OCI-LY7 (cell line): ENCODE measurements at regions not wholly inside any gene's neighbourhood (a gene's known extent, or its start where the extent isn't known, plus 50 kb on each side); places are given as distances from the start of the nearest gene placed in this dataset.
A peak's percentile ranks its signal among the peaks of the same experiment; 100 is the strongest.

Source experiments
- BruUV-seq: library from RNA; stranded (reverse); fragments of 400-500 nt; replicated peaks from 2 replicates; lab custom pipeline; 2021; lab: Mats Ljungman, UMichigan
- CTCF ChIA-PET: fragments of 300-600 bp; sonication (Branson Sonifier 250); formaldehyde crosslinking; loops from one replicate; lab custom pipeline; 2022; ENCODE audit warnings: antibody characterized with exemption; ENCODE audit not compliant: unreplicated experiment; lab: Charles Lee
- POLR2A ChIA-PET: fragments of 300-600 bp; sonication (Branson Sonifier 250); formaldehyde crosslinking; loops from one replicate; lab custom pipeline; 2022; ENCODE audit warnings: antibody characterized with exemption; lab: Charles Lee
- DNase-seq: peaks from one replicate; pipeline ENCODE4 v3.0.0-alpha.2; 2015; ENCODE audit warnings: low spot score
- H2AFZ ChIP-seq: fragments of 200-600 bp; sonication (generic), shearing (Covaris generic); 2 replicates; pipeline ENCODE4 v1.6.1; 2014; ENCODE audit warnings: mild to moderate bottlenecking, antibody characterized with exemption, low read length, moderate library complexity
- H3K27ac ChIP-seq: fragments of 200-600 bp; sonication (generic); 2 replicates; pipeline ENCODE4 v1.5.1; 2014; ENCODE audit warnings: mixed run types, low read depth, mild to moderate bottlenecking, moderate library complexity, low read length, inconsistent platforms; ENCODE audit not compliant: poor library complexity, severe bottlenecking
- H3K36me3 ChIP-seq: fragments of 200-600 bp; sonication (generic); 2 replicates; pipeline ENCODE4 v1.6.1; 2014; ENCODE audit warnings: mild to moderate bottlenecking, antibody characterized with exemption, low read length, moderate library complexity, mixed read lengths; ENCODE audit not compliant: insufficient read depth
- H3K4me1 ChIP-seq: fragments of 200-600 bp; sonication (generic); 2 replicates; pipeline ENCODE4 v1.5.1; 2014; ENCODE audit warnings: mild to moderate bottlenecking, low read length; ENCODE audit not compliant: insufficient read depth, poor library complexity, severe bottlenecking
- H3K4me2 ChIP-seq: fragments of 200-600 bp; sonication (generic); 2 replicates; pipeline ENCODE4 v1.6.1; 2014; ENCODE audit warnings: mild to moderate bottlenecking, low read length
- H3K4me3 ChIP-seq: fragments of 200-600 bp; sonication (generic); 2 replicates; pipeline ENCODE4 v1.5.1; 2014; ENCODE audit warnings: mild to moderate bottlenecking, low read depth, low read length; ENCODE audit not compliant: poor library complexity, severe bottlenecking
- H3K79me2 ChIP-seq: fragments of 200-600 bp; sonication (generic); 2 replicates; pipeline ENCODE4 v1.6.1; 2016; ENCODE audit warnings: low read depth, mild to moderate bottlenecking, low read length, moderate library complexity, mixed read lengths; ENCODE audit not compliant: insufficient read depth
- H3K9me2 ChIP-seq: fragments of 200-600 bp; sonication (generic); 2 replicates; pipeline ENCODE4 v1.6.1; 2016; ENCODE audit warnings: mild to moderate bottlenecking, low read length, mixed read lengths; ENCODE audit not compliant: insufficient read depth
- H3K9me3 ChIP-seq: fragments of 200-600 bp; sonication (generic); 2 replicates; pipeline ENCODE4 v1.6.1; 2014; ENCODE audit warnings: mild to moderate bottlenecking, mixed run types, low read length, mixed read lengths
- H4K20me1 ChIP-seq: fragments of 200-600 bp; sonication (generic); 2 replicates; pipeline ENCODE4 v1.6.1; 2014; ENCODE audit warnings: mild to moderate bottlenecking, antibody characterized with exemption, low read length, moderate library complexity, mixed read lengths; ENCODE audit not compliant: insufficient read depth
- EZH2phosphoT487 ChIP-seq: fragments of 200-600 bp; sonication (generic); IDR thresholded peaks from 2 replicates; pipeline ENCODE4 v1.6.1; 2018; ENCODE audit warnings: low read depth, borderline replicate concordance, mild to moderate bottlenecking, mixed run types, antibody characterized with exemption, low read length, moderate library complexity, mixed read lengths
- intact Hi-C: fragments of 100-400 bp; cut with micrococcal nuclease; formaldehyde crosslinking; loops from one replicate; pipeline ENCODE4 v1.10.0; 2022; ENCODE audit not compliant: unreplicated experiment
- TF ChIP-seq, protein P1 (sequence below): fragments of 200-600 bp; sonication (generic); conservative IDR thresholded peaks from 2 replicates; pipeline ENCODE4 v1.5.1; 2014; ENCODE audit warnings: mild to moderate bottlenecking, antibody characterized with exemption, low read length, moderate library complexity, mixed read lengths

DNA sequence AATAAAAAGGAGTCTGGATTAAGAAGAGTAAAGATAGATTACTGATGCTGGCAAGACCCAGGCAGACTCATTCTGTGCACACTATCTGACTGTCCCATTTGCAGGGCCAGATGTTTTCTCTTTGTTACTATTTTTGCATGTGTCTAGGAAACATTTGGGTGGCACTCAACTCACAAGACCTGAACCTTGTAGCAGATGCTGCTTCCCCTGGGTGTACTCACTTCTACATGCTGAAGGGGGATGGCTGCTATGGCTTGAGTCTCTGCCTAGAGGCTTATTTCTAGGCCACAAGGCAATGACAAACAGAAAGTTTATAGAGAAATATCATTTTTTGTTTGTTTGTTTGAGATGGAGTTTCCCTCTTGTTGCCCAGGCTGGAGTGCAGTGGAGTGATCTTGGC is 351.4 kb downstream of the FOXA2 start:
- CTCF ChIA-PET: no interaction called here

GRCh38 chr20:22232473-22232872 is 351.9 kb downstream of the FOXA2 start:
- H3K9me2 ChIP-seq: no peaks in the 10 kb centered on the region
- DNase-seq: peak; percentile 28
- POLR2A ChIA-PET: no interaction called here
- H3K27ac ChIP-seq: no peak overlapping the region
- no peaks in the 10 kb centered on the region for H4K20me1 ChIP-seq
- no peak overlapping the region for H3K4me3 ChIP-seq
- no peaks in the 10 kb centered on the region for H3K79me2 ChIP-seq
- TF ChIP-seq, protein P1, sequence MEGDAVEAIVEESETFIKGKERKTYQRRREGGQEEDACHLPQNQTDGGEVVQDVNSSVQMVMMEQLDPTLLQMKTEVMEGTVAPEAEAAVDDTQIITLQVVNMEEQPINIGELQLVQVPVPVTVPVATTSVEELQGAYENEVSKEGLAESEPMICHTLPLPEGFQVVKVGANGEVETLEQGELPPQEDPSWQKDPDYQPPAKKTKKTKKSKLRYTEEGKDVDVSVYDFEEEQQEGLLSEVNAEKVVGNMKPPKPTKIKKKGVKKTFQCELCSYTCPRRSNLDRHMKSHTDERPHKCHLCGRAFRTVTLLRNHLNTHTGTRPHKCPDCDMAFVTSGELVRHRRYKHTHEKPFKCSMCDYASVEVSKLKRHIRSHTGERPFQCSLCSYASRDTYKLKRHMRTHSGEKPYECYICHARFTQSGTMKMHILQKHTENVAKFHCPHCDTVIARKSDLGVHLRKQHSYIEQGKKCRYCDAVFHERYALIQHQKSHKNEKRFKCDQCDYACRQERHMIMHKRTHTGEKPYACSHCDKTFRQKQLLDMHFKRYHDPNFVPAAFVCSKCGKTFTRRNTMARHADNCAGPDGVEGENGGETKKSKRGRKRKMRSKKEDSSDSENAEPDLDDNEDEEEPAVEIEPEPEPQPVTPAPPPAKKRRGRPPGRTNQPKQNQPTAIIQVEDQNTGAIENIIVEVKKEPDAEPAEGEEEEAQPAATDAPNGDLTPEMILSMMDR: no peak
- no peak for TF ChIP-seq EZH2phosphoT487
- H3K4me2 ChIP-seq: peak overlapping the region; percentile 34; the same call in 1 of the 2 replicates
- intact Hi-C loops: no loop called here
- CTCF ChIA-PET: no interaction called here
- H2AFZ ChIP-seq: no peak overlapping the region
- H3K9me3 ChIP-seq: no peaks in the 10 kb centered on the region
- H3K36me3 ChIP-seq: no peaks in the 10 kb centered on the region
- BruUV-seq: no TSS peak
- no peaks in the 10 kb centered on the region for H3K4me1 ChIP-seq

More for the DNA sequence above, 351.4 kb downstream of the FOXA2 start:
- no peak overlapping the region for H2AFZ ChIP-seq
- H3K9me3 ChIP-seq: no peaks in the 10 kb centered on the region
- intact Hi-C loops: no loop called here
- DNase-seq: peak; percentile 1
- no peaks in the 10 kb centered on the region for H3K79me2 ChIP-seq
- H3K9me2 ChIP-seq: no peaks in the 10 kb centered on the region
- POLR2A ChIA-PET: no interaction called here
- TF ChIP-seq, protein P1: no peak
- no peak for TF ChIP-seq EZH2phosphoT487
- H3K27ac ChIP-seq: no peak overlapping the region
- peak overlapping the region; percentile 34; the same call in 1 of the 2 replicates for H3K4me2 ChIP-seq
- no peaks in the 10 kb centered on the region for H3K36me3 ChIP-seq
- no TSS peak for BruUV-seq
- H4K20me1 ChIP-seq: no peaks in the 10 kb centered on the region
- no peaks in the 10 kb centered on the region for H3K4me1 ChIP-seq
- no peak overlapping the region for H3K4me3 ChIP-seq

- Histone ChIP-seq H3K27ac (no peak overlapping the region), H3K4me2 (no peak overlapping the region), H3K79me2 (no peaks in the 10 kb centered on the region), H3K4me1 (no peaks in the 10 kb centered on the region), H2AFZ (no peak overlapping the region), H3K9me3 (no peaks in the 10 kb centered on the region), H3K9me2 (no peaks in the 10 kb centered on the region), H3K36me3 (no peaks in the 10 kb centered on the region), H4K20me1 (no peaks in the 10 kb centered on the region), H3K4me3 (no peak overlapping the region)
- no peak for DNase-seq
- TF ChIP-seq, protein P1: no peak
- no peak for TF ChIP-seq EZH2phosphoT487
- BruUV-seq: no TSS peak
- ChIA-PET POLR2A (interaction anchor here (0.7 kb wide), 1 partner anchor 578 kb away, joined by 3 read pairs; no protein-coding TSS in a partner anchor), CTCF (no interaction called here)
- intact Hi-C loops: no loop called here
These were observed 357.3 kb downstream of the FOXA2 start for GRCh38 chr20:22226849-22227700.
